Keratinocyte (primary cell): ENCODE measurements at regions not wholly inside any gene's neighbourhood (a gene's known extent, or its start where the extent isn't known, plus 50 kb on each side); places are given as distances from the start of the nearest gene placed in this dataset.

Experiments used
- DNase-seq: peaks from one replicate; pipeline ENCODE4 v3.0.0-alpha.2; 2011; ENCODE audit warnings: low read depth, missing footprints, low spot score
- FAIRE-seq: peaks from 2 replicates; lab custom pipeline; 2011; peaks lifted over from hg19 to GRCh38; lab: Jason Lieb, UNC
- H2AFZ ChIP-seq: 2 replicates; pipeline ENCODE4 v1.6.0; 2012; ENCODE audit warnings: low read length, control low read depth, inconsistent platforms; ENCODE audit not compliant: control insufficient read depth
- H3K27ac ChIP-seq: 2 replicates; pipeline ENCODE4 v1.5.1; 2011; ENCODE audit warnings: low read length; ENCODE audit not compliant: control insufficient read depth, insufficient read depth
- H3K27me3 ChIP-seq: 3 replicates; pipeline ENCODE4 v1.6.0; 2011; ENCODE audit warnings: low read length; ENCODE audit not compliant: control insufficient read depth, insufficient read depth; ENCODE audit errors: extremely low read depth
- H3K36me3 ChIP-seq, 2 experiments: 2 replicates in 1 of 2; 3 replicates in 1 of 2; pipeline ENCODE4 v1.5.1; 2011; ENCODE audit warnings: low read length in 2 of 2, mild to moderate bottlenecking in 1 of 2; ENCODE audit not compliant: control insufficient read depth in 2 of 2, insufficient read depth in 2 of 2; ENCODE audit errors: extremely low read depth in 1 of 2
- H3K4me1 ChIP-seq: 3 replicates; pipeline ENCODE4 v1.5.1; 2011; ENCODE audit warnings: low read length; ENCODE audit not compliant: control insufficient read depth, insufficient read depth; ENCODE audit errors: extremely low read depth
- H3K4me2 ChIP-seq: 3 replicates; pipeline ENCODE4 v1.6.0; 2011; ENCODE audit warnings: low read depth, low read length; ENCODE audit not compliant: control insufficient read depth, insufficient read depth; ENCODE audit errors: extremely low read depth
- H3K4me3 ChIP-seq, 3 experiments: fragments of 200-600 bp in 1 of 3; sonication (generic) in 1 of 3; 2 replicates in 2 of 3; 3 replicates in 1 of 3; pipeline ENCODE4 v1.5.1; 2011 to 2016; ENCODE audit warnings: low read length in 3 of 3, mild to moderate bottlenecking in 3 of 3, control low read depth in 2 of 3, inconsistent platforms in 1 of 3, low read depth in 1 of 3, mixed read lengths in 1 of 3, mixed run types in 1 of 3, moderate library complexity in 1 of 3; ENCODE audit not compliant: control insufficient read depth in 2 of 3, insufficient read depth in 2 of 3; ENCODE audit errors: extremely low read depth in 1 of 3
- H3K79me2 ChIP-seq: 2 replicates; pipeline ENCODE4 v1.6.0; 2012; ENCODE audit warnings: low read length; ENCODE audit not compliant: control insufficient read depth, insufficient read depth
- H3K9ac ChIP-seq: 3 replicates; pipeline ENCODE4 v1.6.0; 2011; ENCODE audit warnings: low read length; ENCODE audit not compliant: control insufficient read depth, insufficient read depth; ENCODE audit errors: extremely low read depth
- H3K9me1 ChIP-seq: 3 replicates; pipeline ENCODE4 v1.6.0; 2011; ENCODE audit warnings: low read length; ENCODE audit not compliant: control insufficient read depth, insufficient read depth; ENCODE audit errors: extremely low read depth
- H3K9me3 ChIP-seq: 2 replicates; pipeline ENCODE4 v1.5.1; 2012; ENCODE audit warnings: low read depth, low read length; ENCODE audit not compliant: control insufficient read depth
- H4K20me1 ChIP-seq: 3 replicates; pipeline ENCODE4 v1.6.0; 2011; ENCODE audit warnings: low read length; ENCODE audit not compliant: control insufficient read depth, insufficient read depth; ENCODE audit errors: extremely low read depth
- EZH2 ChIP-seq: IDR thresholded peaks from one replicate; pipeline ENCODE4 v1.6.1; 2012; ENCODE audit warnings: inconsistent platforms, mild to moderate bottlenecking, low read length, moderate library complexity
- dilution Hi-C: fragments of 300-500 bp; cut with MboI; formaldehyde crosslinking; loops from one replicate; pipeline ENCODE4 v1.7.0; 2020; ENCODE audit warnings: low sequenced_read_pairs; ENCODE audit not compliant: extremely low pct_ligation_motif_present
- TF ChIP-seq, protein P1 (sequence below), 3 experiments: IDR thresholded peaks in 1 of 3; conservative IDR thresholded peaks in 1 of 3; optimal IDR thresholded peaks in 1 of 3; 2 replicates in 2 of 3; 3 replicates in 1 of 3; pipeline versions ENCODE3 to v1.5.1; 2011; ENCODE audit warnings: low read length in 3 of 3, mild to moderate bottlenecking in 3 of 3, moderate library complexity in 2 of 3, control low read depth in 1 of 3, inconsistent platforms in 1 of 3; ENCODE audit not compliant: insufficient read depth in 2 of 3; ENCODE audit errors: extremely low read depth in 1 of 3

DNA sequence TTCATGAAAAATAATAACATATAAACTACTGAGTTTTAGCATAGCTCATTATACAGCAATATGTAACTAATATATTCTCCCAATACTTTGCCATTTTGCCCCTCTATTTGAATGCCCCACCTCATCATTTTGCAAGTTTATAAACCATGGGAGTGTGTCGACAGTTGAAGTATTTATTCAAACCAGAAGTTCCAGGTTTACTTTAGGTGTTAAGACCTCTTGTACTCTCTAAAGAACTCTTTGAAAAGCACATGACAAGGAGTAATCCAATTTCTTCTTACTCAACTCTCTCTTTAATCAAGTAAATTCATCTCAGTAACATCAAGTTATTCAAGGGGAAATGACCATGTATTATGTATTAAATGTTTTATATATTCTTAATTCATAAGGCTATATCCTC lies 240.7 kb downstream of the COX18 start:
- H3K36me3 ChIP-seq, result no peaks in the 10 kb centered on the region
- no peak overlapping the region for H3K4me2 ChIP-seq
- H3K27ac ChIP-seq, result no peak overlapping the region
- no peaks in the 10 kb centered on the region for H3K9me1 ChIP-seq
- dilution Hi-C loops, result no loop called here
- FAIRE-seq (no peak), DNase-seq (no peak)
- H3K79me2 ChIP-seq, result no peaks in the 10 kb centered on the region
- TF ChIP-seq, protein P1, sequence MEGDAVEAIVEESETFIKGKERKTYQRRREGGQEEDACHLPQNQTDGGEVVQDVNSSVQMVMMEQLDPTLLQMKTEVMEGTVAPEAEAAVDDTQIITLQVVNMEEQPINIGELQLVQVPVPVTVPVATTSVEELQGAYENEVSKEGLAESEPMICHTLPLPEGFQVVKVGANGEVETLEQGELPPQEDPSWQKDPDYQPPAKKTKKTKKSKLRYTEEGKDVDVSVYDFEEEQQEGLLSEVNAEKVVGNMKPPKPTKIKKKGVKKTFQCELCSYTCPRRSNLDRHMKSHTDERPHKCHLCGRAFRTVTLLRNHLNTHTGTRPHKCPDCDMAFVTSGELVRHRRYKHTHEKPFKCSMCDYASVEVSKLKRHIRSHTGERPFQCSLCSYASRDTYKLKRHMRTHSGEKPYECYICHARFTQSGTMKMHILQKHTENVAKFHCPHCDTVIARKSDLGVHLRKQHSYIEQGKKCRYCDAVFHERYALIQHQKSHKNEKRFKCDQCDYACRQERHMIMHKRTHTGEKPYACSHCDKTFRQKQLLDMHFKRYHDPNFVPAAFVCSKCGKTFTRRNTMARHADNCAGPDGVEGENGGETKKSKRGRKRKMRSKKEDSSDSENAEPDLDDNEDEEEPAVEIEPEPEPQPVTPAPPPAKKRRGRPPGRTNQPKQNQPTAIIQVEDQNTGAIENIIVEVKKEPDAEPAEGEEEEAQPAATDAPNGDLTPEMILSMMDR (optimal IDR thresholded peaks at IDR 0.05 in 1 of 3, IDR thresholded peaks at IDR 0.05 in 1 of 3, conservative IDR thresholded peaks at IDR 0.05 in 1 of 3; ENCODE audit: extremely low read depth in 1 of 3, insufficient read depth in 2 of 3, low read length in 3 of 3), result no peak
- no peak for TF ChIP-seq EZH2
- no peaks in the 10 kb centered on the region for H4K20me1 ChIP-seq
- no peaks in the 10 kb centered on the region for H3K9me3 ChIP-seq
- no peaks in the 10 kb centered on the region for H3K4me1 ChIP-seq
- H2AFZ ChIP-seq, result no peak overlapping the region
- no peaks in the 10 kb centered on the region for H3K27me3 ChIP-seq
- H3K9ac ChIP-seq, result no peak overlapping the region
- H3K4me3 ChIP-seq, result no peak overlapping the region

- no peaks in the 10 kb centered on the region for H3K4me1 ChIP-seq
- no peak overlapping the region for H3K4me2 ChIP-seq
- no peak overlapping the region for H2AFZ ChIP-seq
- no peaks in the 10 kb centered on the region for H3K79me2 ChIP-seq
- no peaks in the 10 kb centered on the region for H3K36me3 ChIP-seq
- H3K9ac ChIP-seq, result no peak overlapping the region
- H3K4me3 ChIP-seq, result no peak overlapping the region
- no peaks in the 10 kb centered on the region for H3K9me1 ChIP-seq
- no peak overlapping the region for H3K27ac ChIP-seq
- TF ChIP-seq, protein P1 (optimal IDR thresholded peaks at IDR 0.05 in 1 of 3, IDR thresholded peaks at IDR 0.05 in 1 of 3, conservative IDR thresholded peaks at IDR 0.05 in 1 of 3; ENCODE audit: extremely low read depth in 1 of 3, insufficient read depth in 2 of 3, low read length in 3 of 3), result no peak
- no peak for TF ChIP-seq EZH2
- DNase-seq (no peak), FAIRE-seq (no peak)
- no peaks in the 10 kb centered on the region for H3K27me3 ChIP-seq
- dilution Hi-C loops, result no loop called here
- H3K9me3 ChIP-seq, result no peaks in the 10 kb centered on the region
- no peaks in the 10 kb centered on the region for H4K20me1 ChIP-seq
Measured at GRCh38 chr4:72827968-72828367, 241.5 kb downstream of the COX18 start.
